ENCODE measurements at regions not wholly inside any gene's neighbourhood (a gene's known extent, or its start where the extent isn't known, plus 50 kb on each side); places are given as distances from the start of the nearest gene placed in this dataset.

- TF ChIP-seq, protein P1, sequence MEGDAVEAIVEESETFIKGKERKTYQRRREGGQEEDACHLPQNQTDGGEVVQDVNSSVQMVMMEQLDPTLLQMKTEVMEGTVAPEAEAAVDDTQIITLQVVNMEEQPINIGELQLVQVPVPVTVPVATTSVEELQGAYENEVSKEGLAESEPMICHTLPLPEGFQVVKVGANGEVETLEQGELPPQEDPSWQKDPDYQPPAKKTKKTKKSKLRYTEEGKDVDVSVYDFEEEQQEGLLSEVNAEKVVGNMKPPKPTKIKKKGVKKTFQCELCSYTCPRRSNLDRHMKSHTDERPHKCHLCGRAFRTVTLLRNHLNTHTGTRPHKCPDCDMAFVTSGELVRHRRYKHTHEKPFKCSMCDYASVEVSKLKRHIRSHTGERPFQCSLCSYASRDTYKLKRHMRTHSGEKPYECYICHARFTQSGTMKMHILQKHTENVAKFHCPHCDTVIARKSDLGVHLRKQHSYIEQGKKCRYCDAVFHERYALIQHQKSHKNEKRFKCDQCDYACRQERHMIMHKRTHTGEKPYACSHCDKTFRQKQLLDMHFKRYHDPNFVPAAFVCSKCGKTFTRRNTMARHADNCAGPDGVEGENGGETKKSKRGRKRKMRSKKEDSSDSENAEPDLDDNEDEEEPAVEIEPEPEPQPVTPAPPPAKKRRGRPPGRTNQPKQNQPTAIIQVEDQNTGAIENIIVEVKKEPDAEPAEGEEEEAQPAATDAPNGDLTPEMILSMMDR (IDR thresholded peaks at IDR 0.05; ENCODE audit: low read length): no peak
- TF ChIP-seq EZH2 (IDR thresholded peaks at IDR 0.05; ENCODE audit: borderline replicate concordance, low read length): no peak
These were observed 118.3 kb upstream of the MTHFD1L start for GRCh38 chr6:150747155-150747554.
